ENCODE measurements at regions not wholly inside any gene's neighbourhood (a gene's known extent, or its start where the extent isn't known, plus 50 kb on each side); places are given as distances from the start of the nearest gene placed in this dataset.

- DNase-seq: no peak
These were observed 115.7 kb downstream of the OAT start for GRCh38 chr10:124302951-124303505.

- DNase-seq: no peak
These were observed 117.0 kb downstream of the OAT start for GRCh38 chr10:124301736-124302135.

GRCh38 chr10:124300735-124301134 lies 118.0 kb downstream of the OAT start:
- DNase-seq: no peak

- no peak for DNase-seq
These were observed 118.5 kb downstream of the OAT start for GRCh38 chr10:124300224-124300623.

GRCh38 chr10:124299696-124300095 lies 119.0 kb downstream of the OAT start:
- DNase-seq: no peak

GRCh38 chr10:124298891-124299290 lies 119.8 kb downstream of the OAT start:
- DNase-seq: no peak

- DNase-seq: no peak
These were observed 121.6 kb downstream of the OAT start for GRCh38 chr10:124296813-124297788.

GRCh38 chr10:124296121-124296812 lies 122.5 kb downstream of the OAT start:
- DNase-seq: peak; percentile 88

GRCh38 chr10:124294811-124295770 lies 123.6 kb downstream of the OAT start:
- peak; percentile 19 for DNase-seq

- DNase-seq: no peak
These were observed 124.9 kb downstream of the OAT start for GRCh38 chr10:124293616-124294449.

GRCh38 chr10:124292911-124293615 lies 125.7 kb downstream of the OAT start:
- DNase-seq: no peak

GRCh38 chr10:124291001-124291701 lies 127.6 kb downstream of the OAT start:
- peak; percentile 67 for DNase-seq

- DNase-seq: peak; percentile 58
These were observed 128.6 kb downstream of the OAT start for GRCh38 chr10:124289851-124290795.

- DNase-seq: no peak
These were observed 129.5 kb downstream of the OAT start for GRCh38 chr10:124288928-124289850.

GRCh38 chr10:124288486-124288885 lies 130.2 kb downstream of the OAT start:
- DNase-seq: no peak

- DNase-seq: no peak
These were observed 130.9 kb downstream of the OAT start for GRCh38 chr10:124287791-124288190.

GRCh38 chr10:124287071-124287685 lies 131.5 kb downstream of the OAT start:
- no peak for DNase-seq

Data from tongue (tissue), 1 donor.